OCI-LY1 (cell line): ENCODE measurements at regions not wholly inside any gene's neighbourhood (a gene's known extent, or its start where the extent isn't known, plus 50 kb on each side); places are given as distances from the start of the nearest gene placed in this dataset.

Source experiments
- CTCF ChIP-seq: fragments of 200-600 bp; sonication (generic), shearing (Covaris generic); IDR thresholded peaks from 2 replicates; pipeline ENCODE4 v1.5.1; 2017; ENCODE audit warnings: mild to moderate bottlenecking, antibody characterized with exemption, low read length, moderate library complexity, mixed read lengths
- EZH2 ChIP-seq: fragments of 200-600 bp; sonication (generic), shearing (Covaris generic); IDR thresholded peaks from 2 replicates; pipeline ENCODE4 v1.8.0; 2017; ENCODE audit warnings: borderline replicate concordance, mixed run types, mild to moderate bottlenecking, antibody characterized with exemption, low read length, moderate library complexity, mixed read lengths

GRCh38 chr14:26703686-26704366 is 106.0 kb upstream of the NOVA1 start:
- TF ChIP-seq CTCF (no peak), EZH2 (no peak)
